NCI-H510A (cell line): ENCODE measurements at regions not wholly inside any gene's neighbourhood (a gene's known extent, or its start where the extent isn't known, plus 50 kb on each side); places are given as distances from the start of the nearest gene placed in this dataset.

ENCODE experiments used
- DNase-seq: peaks from one replicate; lab custom pipeline; 2025; lab: John Stamatoyannopoulos, UW

DNA sequence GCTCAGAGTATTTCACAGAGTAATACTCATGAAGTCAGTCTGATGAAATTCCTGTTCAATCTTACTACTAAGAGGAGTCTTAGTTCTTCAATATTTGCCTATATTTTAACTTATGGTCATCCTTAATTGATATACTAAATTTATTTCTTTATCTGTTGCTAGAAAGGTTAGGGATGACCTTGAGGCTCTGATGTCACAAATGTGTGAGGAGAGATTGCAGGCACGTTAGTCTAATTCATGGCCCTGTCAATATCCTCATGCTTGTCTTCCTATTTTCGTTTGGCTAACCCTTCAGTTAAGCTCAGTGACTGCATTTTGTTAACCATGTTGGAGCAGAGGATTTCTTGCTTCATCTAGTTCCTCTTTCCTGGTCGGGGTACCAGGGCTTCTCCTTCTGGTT, 704.7 kb upstream of the COBL start:
- no peak for DNase-seq

DNA sequence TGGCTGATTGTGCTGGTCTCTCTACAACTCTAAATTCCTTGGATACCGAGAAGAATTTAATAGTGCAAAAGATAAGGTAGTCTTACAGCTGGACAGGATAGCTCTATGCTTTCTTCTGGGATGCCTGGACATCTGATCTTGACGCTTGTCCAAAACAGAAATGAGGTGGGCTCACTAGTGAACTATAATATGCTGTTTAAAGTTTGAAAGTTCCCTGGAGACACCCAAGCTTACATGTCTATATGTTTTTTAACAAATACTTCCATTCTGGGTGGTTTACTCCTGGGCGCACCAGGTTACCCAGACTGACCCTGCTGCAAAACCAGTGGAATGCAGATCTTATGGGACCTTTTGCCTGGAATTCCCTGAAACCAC, 702.1 kb upstream of the COBL start:
- no peak for DNase-seq

DNA sequence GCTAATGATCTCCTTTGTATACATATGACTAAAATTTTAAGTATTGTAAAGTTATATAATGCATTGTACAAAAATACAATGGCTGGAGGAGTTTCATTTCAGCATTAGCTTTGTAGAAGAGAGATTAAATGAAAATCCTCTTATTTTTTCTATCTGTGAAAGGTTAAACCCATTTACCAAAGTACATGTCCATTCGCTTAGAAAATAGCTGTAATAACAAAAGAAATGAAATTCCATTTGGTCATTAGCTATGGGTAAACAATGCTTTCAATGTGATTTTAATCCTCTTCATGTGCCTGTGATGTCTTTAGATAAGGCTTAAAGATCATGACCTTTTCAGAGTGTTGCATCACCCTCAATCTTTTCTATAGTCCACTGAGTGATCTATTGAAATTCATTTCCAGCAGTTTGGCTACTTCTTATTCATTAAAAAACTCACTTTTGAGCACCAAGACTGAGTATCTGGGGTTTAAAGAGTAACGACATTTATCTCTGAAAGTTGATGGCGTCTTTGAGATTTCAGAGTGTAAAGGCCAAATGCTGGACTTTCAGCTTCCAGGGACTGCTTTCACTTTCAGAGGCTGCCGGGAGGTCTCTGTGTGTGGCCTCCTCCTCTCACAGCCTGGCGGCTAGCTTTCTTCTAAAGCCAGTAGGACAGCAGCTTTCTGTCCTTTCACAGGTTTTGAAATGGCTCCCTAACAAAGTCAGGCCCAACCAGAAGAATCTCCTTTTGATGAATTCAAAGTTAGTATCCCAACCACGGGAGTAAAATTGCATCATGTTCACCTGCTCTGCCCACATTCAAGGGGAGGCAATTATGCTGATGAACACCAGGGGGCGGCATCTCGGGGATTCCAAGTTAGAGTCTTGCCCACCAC, 701.4 kb upstream of the COBL start:
- DNase-seq: no peak

DNA sequence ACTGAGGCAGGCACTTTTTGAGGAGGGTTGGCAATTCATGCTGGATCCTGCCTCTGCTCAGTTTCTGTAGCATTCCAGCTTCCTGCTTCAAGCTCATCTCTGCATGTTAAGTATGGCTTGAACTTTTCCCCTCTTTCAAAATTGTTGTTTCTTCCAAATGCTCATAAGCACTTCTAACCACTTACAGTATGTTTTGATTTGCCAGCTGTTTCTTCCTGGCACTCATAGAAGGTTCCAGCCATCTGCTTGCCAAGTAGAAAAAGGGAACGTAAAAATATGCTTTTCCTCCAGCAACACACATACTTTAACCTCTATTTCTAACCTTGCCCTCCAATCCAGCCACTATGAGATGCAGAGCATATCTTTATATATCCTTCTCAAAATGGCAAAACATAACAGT, 692.6 kb upstream of the COBL start:
- no peak for DNase-seq

DNA sequence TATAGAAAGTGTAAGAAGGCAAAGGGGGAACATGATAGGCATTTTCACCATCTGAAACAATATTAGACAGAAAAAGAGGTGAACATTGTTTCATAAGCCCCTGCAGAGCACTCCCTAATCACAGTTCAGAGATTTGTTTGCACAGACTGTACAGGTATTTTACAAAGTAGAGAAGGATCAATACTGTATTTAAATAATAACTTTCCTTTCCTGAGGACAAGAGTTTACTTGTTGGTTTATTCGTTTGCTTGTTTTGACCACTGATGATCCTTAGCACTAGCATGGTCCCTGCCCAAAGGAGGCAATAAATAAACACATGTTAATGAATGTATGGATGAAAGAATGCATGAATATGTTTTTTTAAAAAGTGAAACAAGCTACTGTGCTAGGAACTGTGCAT, 690.1 kb upstream of the COBL start:
- DNase-seq: no peak

DNA sequence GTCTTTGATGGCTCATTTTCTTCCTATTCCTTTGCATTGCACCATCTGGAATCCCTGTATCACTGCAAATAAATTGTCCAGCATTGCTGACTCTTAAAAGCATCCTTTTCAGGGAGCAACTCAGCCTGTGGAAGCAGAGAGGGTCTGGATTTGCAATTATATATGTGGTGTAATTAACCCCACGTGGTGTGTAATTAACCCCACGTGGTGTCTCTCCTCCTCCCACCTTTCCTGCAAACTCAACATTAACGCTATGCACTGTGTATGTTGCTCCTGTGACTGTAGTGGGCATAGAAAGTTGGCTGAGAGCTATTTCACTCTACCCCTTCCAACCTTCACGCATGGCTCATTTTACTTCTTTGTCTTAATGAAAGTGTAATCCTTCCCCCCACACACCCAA, 689.0 kb upstream of the COBL start:
- no peak for DNase-seq

DNA sequence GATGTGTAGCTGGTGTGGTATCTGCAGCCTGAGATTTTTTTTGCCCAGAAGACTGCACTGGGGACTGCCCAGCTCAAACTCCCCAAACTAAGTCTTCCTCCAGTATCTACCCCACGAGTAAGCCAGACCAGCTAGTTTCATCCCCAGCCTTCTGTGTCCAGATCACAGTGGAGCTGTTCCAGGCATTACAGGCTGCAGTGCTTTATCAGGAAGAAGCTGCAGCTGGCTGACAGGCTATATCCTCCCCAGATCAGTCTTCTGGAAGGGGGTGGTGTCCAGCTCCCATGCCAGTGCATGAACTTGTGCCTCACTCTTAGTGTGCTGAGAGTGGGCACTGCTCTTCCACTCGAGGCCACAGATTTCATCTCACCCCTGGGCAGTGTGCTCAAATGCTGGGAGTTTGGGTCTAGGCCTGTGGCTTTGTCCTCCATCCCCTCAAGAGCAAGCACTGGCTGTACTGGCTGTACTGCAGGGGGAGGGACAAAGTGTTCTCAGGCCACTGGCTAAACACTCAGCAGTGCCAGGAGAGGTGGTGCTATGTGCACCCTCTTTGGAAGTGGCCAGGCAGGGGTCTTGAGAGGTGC, 679.1 kb upstream of the COBL start:
- no peak for DNase-seq

DNA sequence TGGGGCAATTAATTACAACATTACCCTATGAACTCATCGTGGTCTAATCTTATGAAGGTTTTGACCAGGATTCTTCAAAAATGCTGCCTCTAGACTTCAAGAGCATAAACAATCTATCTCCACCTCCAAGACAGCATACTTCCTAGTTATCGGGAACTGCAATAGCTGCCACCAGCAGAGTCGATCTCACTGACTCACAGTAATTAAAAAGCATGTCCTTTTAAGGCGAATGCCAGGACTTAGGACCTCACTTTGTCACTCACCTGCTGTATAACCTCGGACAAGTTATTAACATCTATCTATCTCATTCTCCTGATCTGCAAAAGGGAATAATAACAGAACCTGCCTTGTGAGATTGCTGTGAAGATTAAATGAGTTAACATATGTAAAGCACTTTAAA, 666.0 kb upstream of the COBL start:
- DNase-seq: no peak

DNA sequence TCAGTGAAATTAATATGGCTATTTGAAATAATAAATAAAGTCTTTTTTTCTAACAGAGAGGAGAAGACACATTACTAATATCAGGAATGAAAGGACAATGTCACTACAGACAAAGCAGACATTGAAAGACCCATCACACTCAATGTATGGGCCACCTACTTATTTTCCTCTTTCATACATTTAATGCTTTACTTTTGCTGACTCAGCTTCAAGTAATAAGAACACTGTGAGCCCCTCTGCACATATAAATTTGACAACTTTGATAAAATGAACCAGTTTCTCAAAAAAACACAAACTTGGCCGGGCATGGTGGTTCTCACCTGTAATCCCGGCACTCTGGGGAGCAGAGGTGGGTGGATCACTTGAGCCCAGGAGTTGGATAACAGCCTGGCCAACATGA, 664.2 kb upstream of the COBL start:
- no peak for DNase-seq

DNA sequence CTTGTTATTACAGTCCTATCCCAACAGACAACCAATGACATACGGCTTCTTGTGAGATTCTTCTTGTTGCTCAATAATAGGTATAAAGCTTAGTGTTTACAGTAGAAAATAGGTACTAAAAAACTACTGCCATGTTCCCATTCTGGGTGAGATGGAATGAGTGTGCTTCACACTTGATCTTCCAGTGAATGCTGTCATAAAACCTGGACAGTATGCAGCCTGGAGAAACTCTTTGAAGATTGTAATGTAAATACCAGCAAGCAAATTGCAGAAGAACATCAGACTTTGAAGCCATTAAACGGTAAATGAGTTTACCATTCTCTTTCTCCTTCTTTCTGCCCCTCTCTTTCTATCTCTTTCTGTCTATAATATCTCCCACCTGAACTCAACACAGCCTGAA, 663.7 kb upstream of the COBL start:
- DNase-seq: no peak

DNA sequence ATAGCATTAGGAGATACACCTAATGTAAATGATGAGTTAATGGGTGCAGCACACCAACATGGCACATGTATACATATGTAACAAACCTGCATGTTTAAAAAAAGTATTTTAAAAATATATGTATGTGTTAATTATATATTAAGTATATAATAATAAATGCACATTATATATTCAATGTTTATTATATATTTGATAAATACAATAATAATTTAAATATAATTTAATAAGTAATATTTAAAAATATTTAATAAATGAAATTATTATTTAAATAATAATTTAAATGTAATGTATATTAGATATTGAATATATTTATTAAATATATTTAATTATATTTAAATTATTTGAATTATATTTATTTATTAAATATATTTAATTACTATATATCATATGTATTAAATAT, 661.3 kb upstream of the COBL start:
- DNase-seq: no peak

DNA sequence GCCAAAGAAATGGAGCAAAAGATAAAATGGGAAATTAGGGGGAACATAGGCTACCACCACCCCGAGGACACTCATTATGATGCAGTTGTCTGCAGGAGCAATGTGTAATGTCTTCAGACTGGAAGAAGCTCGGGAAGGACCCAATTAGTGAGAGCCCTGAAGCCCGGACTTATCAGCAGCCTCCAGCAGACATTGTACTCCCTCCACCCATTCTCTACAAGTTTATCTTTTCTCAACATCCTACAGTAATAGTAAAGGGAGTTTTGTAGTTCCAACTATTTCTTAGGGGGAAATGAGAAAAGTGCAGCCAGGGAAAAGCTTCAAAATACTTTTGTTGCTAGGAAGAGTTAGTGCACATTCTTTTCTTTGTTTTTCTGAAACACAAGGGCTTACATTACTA, 657.3 kb upstream of the COBL start:
- no peak for DNase-seq

DNA sequence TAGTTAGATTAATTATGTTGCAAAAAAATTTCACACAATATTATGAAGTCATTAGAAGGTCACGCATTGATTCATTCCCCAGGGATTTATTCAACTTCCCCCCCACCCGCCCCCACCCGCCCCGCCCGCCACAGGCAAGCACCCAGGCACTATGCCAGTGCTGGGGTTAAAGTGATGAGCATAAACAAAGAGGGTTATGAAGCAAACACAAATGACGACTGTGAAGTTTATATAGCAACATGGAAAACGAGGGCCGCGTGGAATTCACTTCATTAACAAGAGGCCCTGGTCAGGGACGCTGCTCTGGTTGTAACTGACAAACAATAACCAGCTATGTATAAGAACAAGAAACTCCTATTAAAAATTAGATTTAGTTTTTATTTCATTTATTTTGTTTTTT, 656.5 kb upstream of the COBL start:
- DNase-seq: no peak

DNA sequence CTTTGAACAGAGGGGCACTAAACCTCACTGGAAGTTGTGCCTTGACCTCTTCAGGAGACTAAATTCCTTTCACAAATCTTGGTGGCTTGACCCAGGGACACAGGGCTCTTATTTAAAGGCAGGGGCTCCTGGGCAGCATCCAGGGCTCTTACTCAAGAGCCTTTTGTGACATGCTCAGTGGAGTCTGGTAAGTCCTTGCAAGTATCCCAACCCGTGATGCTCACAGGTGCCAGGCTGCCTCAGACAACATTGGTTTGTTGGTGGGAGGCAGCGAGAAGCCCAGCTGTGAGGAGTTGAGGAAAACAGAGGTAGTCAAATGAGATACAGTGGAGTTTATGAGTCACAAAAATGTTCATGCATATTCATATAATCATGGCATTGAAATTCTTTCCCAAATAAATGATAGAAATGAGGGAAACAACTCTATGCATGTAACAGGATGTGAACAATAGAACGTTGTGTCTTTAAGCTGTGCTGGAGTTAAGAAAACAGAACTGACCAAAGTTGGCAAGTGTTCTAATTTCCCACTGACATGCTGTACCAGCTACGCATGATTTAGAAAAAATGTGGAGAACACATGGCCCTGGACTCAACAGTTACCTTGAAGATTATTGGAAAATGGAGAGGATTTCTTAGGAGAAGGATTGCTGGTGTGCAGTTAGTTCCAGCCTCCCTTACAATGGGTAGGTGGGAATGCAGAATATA, 654.5 kb upstream of the COBL start:
- no peak for DNase-seq

DNA sequence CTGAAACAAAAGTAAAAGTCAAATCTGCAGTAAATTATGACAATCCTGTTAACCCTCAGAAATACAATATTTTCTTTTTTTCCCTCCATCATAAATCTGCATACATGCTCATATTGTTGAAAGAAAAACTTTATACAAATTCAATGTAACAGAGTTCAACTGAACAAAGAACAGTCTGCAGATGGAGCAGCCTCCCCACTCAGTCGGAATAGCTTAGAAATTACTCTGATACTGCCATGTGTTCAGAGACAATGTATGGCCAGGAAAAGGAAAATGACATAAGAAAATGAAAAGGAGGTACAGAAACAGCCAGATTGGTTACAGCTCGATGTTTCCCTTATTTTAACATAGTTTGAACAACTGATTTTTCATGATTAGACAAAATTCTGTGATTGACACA, 651.9 kb upstream of the COBL start:
- no peak for DNase-seq

DNA sequence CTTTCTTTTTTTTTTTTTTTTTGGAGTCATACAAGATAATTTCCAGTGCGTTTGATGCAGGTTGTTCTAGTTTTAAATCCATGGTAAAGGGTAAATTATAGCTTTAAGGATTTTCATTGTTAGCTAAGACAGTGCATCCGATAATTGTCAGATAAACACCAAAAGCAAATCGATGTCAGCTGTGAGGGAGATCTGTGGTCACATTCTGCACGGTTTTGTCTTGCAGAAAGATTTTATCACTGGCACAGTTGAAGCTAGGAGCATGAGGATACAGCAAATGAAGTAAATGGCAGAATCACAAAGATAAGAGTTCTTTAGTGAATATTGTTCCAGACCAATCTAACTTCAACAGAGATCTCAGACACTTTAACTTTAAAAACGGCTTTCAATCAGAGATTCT, 648.8 kb upstream of the COBL start:
- DNase-seq: no peak

DNA sequence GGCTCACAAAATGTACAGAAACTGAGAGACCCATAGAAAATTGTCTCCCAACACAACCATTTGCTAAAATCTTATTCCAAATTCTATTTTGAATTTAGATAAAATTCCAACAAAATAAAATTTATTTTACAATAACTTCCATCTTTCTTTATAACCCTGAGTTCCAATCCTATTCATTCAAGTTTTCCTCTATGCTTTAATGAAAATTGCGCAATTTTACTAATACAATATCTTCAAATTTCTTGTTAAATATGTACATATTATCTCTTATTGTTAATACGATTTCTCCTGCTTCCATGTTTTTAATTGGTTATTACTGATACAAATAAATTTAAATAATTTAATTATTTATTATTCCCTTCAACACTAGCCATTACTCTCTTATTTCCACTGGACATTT, 645.2 kb upstream of the COBL start:
- DNase-seq: no peak

DNA sequence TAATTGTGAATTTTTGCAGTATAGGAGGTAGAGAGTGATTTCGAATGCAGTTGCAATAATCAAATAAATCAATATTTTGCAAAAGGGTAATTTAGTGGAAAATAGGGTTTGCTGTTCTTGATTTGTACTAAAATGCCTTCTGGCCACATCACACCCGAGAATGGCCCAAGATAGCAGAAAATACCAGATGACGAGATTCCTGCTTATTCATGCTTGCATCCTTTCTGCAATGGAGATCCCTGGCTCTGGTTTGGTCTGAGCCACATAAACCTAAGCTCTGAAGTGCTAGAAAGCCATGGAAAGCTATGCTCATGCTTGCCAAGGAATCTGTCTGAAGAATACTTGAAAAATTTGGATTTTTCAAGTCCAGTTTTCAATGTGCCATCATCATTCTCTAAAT, 634.2 kb upstream of the COBL start:
- no peak for DNase-seq

DNA sequence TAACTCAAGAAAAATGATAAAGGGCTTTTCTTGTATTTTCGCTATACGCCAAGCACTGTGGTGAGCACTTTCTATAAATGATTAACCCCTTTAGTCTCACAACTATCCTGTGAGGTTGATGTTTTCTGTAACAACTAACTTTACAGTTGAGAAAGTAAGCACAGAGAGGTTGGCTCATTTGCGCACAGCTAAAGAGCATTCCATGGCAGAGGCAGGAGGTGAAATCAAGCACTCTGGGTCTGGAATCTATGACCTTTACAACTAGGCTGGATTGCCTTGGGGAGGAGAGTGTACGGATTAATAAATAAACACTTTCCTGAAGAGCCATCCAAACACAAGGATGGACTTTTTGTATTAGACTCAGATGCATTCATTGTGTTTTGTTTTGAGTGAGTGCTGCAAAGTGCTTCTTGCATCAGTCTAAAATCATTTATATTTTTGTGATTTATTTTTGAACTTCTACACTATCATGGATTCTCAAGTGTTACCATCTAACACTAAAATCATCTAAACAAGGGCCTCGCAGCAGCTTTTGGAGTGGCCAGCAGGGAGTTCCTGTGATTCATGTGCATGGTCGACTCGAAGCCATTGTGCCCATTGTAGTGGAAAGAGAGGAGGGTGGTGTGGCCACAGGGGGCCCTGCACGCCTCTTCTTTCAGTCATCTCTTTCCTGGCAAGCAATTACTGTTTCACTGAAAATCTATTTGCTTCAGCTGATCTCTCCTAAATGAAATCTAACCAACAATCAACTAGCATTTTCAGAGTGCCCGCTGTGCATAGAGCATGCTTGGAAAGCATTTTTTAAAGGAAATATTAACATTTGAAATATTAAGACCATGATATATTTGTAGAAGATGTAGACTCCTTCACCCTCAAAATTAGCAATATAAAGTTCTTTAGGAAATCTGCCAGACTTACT, 633.4 kb upstream of the COBL start:
- DNase-seq: peak; percentile 29

DNA sequence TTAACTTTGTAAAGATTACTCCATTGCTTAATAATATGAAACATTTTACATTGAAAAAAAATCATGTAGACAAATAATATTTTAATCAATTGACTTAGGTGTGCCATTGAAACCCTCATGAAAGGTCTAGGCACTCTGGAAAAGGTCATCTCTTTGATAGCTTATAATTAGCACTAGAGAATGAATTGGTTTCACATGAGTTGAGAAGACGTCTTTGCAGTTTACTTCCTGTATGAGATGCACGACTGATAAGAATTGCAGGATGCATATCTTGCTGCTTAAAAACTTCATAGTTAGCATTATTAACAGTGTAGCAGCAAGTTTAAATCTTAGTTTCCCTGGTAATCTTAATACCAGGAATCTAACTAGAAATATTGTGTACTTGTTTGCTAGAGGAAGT, 614.2 kb upstream of the COBL start:
- no peak for DNase-seq

DNA sequence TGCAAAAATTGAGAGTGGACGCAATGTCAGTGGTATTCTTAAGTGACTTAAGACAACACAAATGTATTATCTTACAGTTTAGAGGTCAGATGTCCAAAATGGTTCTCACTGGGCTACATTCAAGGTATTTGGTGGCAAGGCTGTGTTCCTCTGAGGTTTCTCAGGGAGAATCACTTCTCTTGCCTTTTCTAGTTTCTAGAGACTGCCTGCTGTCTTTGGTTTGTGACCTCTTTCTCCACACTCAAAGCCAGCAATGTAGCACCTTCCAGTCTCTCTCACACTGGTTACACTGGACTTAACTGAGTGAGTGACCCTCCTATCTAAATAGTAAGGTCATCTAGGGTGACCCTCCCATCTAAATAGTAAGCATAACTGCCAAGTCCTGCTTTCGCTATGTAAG, 613.2 kb upstream of the COBL start:
- DNase-seq: no peak

DNA sequence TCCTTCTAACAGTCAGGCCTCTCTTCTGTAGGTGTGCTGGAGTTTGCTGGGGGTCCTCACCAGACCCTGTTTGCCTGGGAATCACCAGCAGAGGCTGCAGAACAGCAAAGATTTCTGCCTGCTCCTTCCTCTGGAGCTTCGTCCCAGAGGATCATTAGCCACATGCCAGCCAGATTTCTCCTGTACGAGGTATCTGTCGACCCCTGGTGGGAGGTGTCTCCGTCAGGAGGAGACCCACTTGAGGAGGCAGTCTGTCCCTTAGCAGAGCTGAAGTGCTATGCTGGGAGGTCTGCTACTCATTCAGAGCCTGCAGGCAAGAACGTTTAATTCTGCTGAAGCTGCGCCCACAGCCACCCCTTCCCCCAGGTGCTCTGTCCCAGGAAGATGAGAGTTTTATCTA, 611.1 kb upstream of the COBL start:
- DNase-seq: no peak
